ENCODE measurements at regions not wholly inside any gene's neighbourhood (a gene's known extent, or its start where the extent isn't known, plus 50 kb on each side); places are given as distances from the start of the nearest gene placed in this dataset.

DNA sequence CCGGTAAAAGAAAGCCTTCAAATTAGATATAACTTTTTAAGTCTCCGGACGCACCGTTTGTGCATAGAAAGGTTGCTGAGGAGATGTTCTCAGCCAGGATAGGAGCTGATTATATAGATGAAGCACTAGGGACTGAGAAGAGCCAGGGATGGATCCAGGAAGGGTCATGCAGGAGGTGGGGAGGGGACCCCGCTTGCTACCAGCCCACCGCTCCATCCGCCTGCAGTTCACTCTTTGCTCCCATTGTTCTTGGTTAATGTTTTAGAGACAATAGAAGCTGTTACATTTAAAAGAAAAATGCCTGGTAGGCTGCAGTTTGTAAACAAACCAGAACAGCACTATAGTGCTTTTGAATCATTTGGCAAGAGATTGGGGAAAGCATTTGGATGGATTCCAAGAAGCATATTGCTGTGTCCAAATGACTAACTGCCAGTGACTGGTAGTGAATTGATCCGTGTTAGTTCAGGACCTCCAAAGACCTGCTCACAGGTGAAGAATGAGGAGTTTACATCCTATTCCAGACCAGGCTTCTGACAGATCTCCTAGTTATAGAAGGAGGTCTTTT is 175.9 kb upstream of the TAC1 start:
- peak overlapping the region; percentile 60 for H3K27ac ChIP-seq
- 0 out of 2 replicates have a peak, but pooled peaks have one; percentile 24 for TF ChIP-seq CTCF (conservative IDR thresholded peaks at IDR 0.05)

DNA sequence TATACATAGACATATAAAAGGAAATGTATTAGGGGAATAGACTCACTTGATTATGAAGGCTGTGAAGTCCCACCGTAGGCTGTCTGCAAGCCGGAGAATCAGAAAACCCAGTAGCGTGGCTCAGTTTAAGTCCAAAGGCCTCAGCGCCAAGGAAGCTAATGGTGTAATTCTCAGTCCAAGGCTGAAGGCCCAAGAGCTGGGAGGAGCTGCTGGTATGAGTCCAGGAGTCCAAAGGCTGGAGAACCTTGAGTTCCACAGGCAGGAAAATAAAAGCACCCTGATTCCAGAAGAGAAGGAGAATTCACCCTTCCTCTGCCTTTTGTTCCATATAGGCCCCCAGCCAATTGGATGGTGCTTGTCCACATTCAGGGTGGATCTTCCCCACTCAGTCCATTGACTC is 166.2 kb upstream of the TAC1 start:
- no peak for TF ChIP-seq CTCF (conservative IDR thresholded peaks at IDR 0.05)
- H3K27ac ChIP-seq: no peak overlapping the region

GRCh38 chr7:97573065-97573464 is 158.8 kb upstream of the TAC1 start:
- TF ChIP-seq CTCF (conservative IDR thresholded peaks at IDR 0.05): no peak
- H3K27ac ChIP-seq: no peak overlapping the region

- TF ChIP-seq CTCF (conservative IDR thresholded peaks at IDR 0.05): no peak
- H3K27ac ChIP-seq: no peak overlapping the region
Observed at GRCh38 chr7:97576043-97576442, 155.8 kb upstream of the TAC1 start.

- no peak overlapping the region for H3K27ac ChIP-seq
- no peak for TF ChIP-seq CTCF (conservative IDR thresholded peaks at IDR 0.05)
Observed at GRCh38 chr7:97578225-97578624, 153.7 kb upstream of the TAC1 start.

DNA sequence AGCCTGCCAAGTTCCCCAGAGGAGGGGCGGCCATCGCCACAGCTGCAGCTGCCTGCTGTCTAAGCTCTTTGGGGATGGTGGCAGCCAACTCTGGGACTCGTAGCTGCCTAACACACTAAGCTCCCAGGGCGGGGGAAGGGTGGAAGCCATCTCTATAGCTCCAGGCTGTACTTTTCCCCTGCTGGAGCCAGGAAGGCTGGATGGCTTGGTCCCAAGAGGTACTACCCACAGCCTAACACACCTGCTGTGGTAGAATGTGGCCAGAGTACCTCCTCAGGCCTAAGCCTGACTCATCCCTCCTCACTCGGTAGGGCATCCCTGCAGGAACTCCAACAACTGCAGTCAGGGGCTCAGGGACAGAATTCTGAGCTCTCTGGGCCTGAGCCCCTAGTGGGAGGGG is 151.7 kb upstream of the TAC1 start:
- no peak for TF ChIP-seq CTCF (conservative IDR thresholded peaks at IDR 0.05)
- H3K27ac ChIP-seq: no peak overlapping the region

DNA sequence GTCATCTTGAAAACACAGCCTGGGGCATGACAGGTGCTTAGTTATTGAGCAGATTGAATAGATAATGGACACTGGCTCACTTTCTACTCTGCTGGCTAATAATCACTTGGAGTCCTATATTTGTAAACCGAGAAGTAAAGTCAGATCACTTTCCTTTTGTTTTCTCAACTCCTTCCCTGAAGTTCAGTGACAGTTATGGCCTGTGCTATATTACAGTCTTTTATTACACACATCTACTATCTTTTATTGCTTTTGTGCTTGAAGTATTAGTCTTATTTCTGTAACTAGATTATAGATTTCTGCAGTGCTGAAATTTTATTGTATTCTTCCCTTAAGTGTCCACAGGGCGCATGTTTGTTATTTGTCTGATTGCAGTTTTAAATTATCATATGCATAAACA is 136.4 kb upstream of the TAC1 start:
- no peak for TF ChIP-seq CTCF (conservative IDR thresholded peaks at IDR 0.05)
- H3K27ac ChIP-seq: no peak overlapping the region

Data from VCaP (cell line).